Endothelial cell of umbilical vein (primary cell): ENCODE measurements at regions not wholly inside any gene's neighbourhood (a gene's known extent, or its start where the extent isn't known, plus 50 kb on each side); places are given as distances from the start of the nearest gene placed in this dataset.

Experiments
- BruUV-seq: library from RNA; stranded (reverse); fragments of 400-500 nt; replicated peaks from 2 replicates; lab custom pipeline; 2021; lab: Mats Ljungman, UMichigan
- CTCF ChIA-PET: fragments of 300-600, 350-600 bp; sonication (Branson Sonifier 250); formaldehyde crosslinking; loops from one replicate; lab custom pipeline; 2021; ENCODE audit warnings: antibody characterized with exemption, inconsistent platforms; lab: Charles Lee
- POLR2A ChIA-PET: fragments of 300-600, 350-600 bp; sonication (Branson Sonifier 250); formaldehyde crosslinking; loops from one replicate; lab custom pipeline; 2021; ENCODE audit warnings: antibody characterized with exemption, inconsistent platforms; lab: Charles Lee
- DNase-seq: peaks from one replicate; pipeline ENCODE4 v3.0.0-alpha.2; 2011; ENCODE audit warnings: low read depth, low spot score
- FAIRE-seq: peaks from 2 replicates; lab custom pipeline; 2011; peaks lifted over from hg19 to GRCh38; lab: Jason Lieb, UNC
- H2AFZ ChIP-seq: 2 replicates; pipeline ENCODE4 v1.6.0; 2012; ENCODE audit warnings: low read depth, low read length, control low read depth, inconsistent platforms
- H3K27ac ChIP-seq: 2 replicates; pipeline ENCODE4 v1.5.1; 2011; ENCODE audit warnings: low read depth, mild to moderate bottlenecking, control low read depth, low read length, moderate library complexity; ENCODE audit not compliant: insufficient read depth
- H3K27me3 ChIP-seq, 2 experiments: 2 replicates each; pipeline versions ENCODE4 v1.6.0 to v1.6.1; 2011; ENCODE audit warnings: low read length in 2 of 2, mixed read lengths in 1 of 2; ENCODE audit not compliant: control insufficient read depth in 2 of 2, insufficient read depth in 2 of 2
- H3K36me3 ChIP-seq, 2 experiments: 2 replicates in 1 of 2; 3 replicates in 1 of 2; pipeline ENCODE4 v1.5.1; 2011; ENCODE audit warnings: low read length in 2 of 2, mild to moderate bottlenecking in 1 of 2, moderate library complexity in 1 of 2; ENCODE audit not compliant: control insufficient read depth in 2 of 2, insufficient read depth in 2 of 2; ENCODE audit errors: extremely low read depth in 1 of 2
- H3K4me1 ChIP-seq: 3 replicates; pipeline ENCODE4 v1.5.1; 2011; ENCODE audit warnings: mild to moderate bottlenecking, low read length; ENCODE audit not compliant: control insufficient read depth, insufficient read depth; ENCODE audit errors: extremely low read depth
- H3K4me2 ChIP-seq: 2 replicates; pipeline ENCODE4 v1.6.1; 2011; ENCODE audit warnings: low read length, control low read depth, mixed read lengths; ENCODE audit not compliant: insufficient read depth
- H3K4me3 ChIP-seq, 3 experiments: fragments of 200-600 bp in 1 of 3; sonication (generic), shearing (Covaris generic) in 1 of 3; replicated peaks in 1 of 3; 2 replicates each; pipeline ENCODE4 v1.5.1; 2011 to 2016; ENCODE audit warnings: control low read depth in 3 of 3, low read length in 3 of 3, mild to moderate bottlenecking in 2 of 3, inconsistent platforms in 1 of 3, low read depth in 1 of 3, moderate library complexity in 1 of 3; ENCODE audit not compliant: insufficient read depth in 1 of 3
- H3K79me2 ChIP-seq: 2 replicates; pipeline ENCODE4 v1.6.0; 2012; ENCODE audit warnings: low read length, inconsistent platforms; ENCODE audit not compliant: control insufficient read depth, insufficient read depth
- H3K9ac ChIP-seq: replicated peaks from 2 replicates; pipeline ENCODE3; 2011; ENCODE audit warnings: low read length, control low read depth; ENCODE audit not compliant: insufficient read depth; ENCODE audit errors: extremely low read depth
- H3K9me1 ChIP-seq: replicated peaks from 3 replicates; pipeline ENCODE4 v1.6.0; 2011; ENCODE audit warnings: mild to moderate bottlenecking, low read length; ENCODE audit not compliant: control insufficient read depth, insufficient read depth; ENCODE audit errors: extremely low read depth
- H3K9me3 ChIP-seq: replicated peaks from 2 replicates; pipeline ENCODE4 v1.5.1; 2012; ENCODE audit warnings: low read length, inconsistent platforms; ENCODE audit not compliant: control insufficient read depth, insufficient read depth
- H4K20me1 ChIP-seq: replicated peaks from 2 replicates; pipeline ENCODE3; 2011; ENCODE audit warnings: mild to moderate bottlenecking, low read length; ENCODE audit not compliant: control insufficient read depth, insufficient read depth; ENCODE audit errors: extremely low read depth
- CTCF ChIP-seq, 2 donors: IDR thresholded peaks; 1 replicate in 1 of 2; 2 replicates in 1 of 2; pipeline ENCODE4 v1.5.1; 2011; ENCODE audit warnings: low read length in 2 of 2, mild to moderate bottlenecking in 2 of 2, moderate library complexity in 2 of 2, control low read depth in 1 of 2, inconsistent platforms in 1 of 2, low read depth in 1 of 2; ENCODE audit not compliant: insufficient read depth in 1 of 2; ENCODE audit errors: extremely low read depth in 1 of 2
- EZH2 ChIP-seq: IDR thresholded peaks from 2 replicates; pipeline ENCODE4 v1.6.1; 2012; ENCODE audit warnings: borderline replicate concordance, low read depth, mild to moderate bottlenecking, moderate library complexity, low read length, inconsistent platforms; ENCODE audit not compliant: severe bottlenecking
- FOS ChIP-seq: IDR thresholded peaks from 2 replicates; pipeline ENCODE4 v1.6.1; 2011; ENCODE audit warnings: mild to moderate bottlenecking, low read length, moderate library complexity, borderline replicate concordance; ENCODE audit not compliant: insufficient read depth
- GATA2 ChIP-seq: IDR thresholded peaks from 2 replicates; pipeline ENCODE4 v1.7.0; 2011; ENCODE audit warnings: low read depth, mild to moderate bottlenecking, moderate library complexity, mixed read lengths, low read length; ENCODE audit not compliant: insufficient read length, insufficient read depth
- JUN ChIP-seq: IDR thresholded peaks from 2 replicates; pipeline ENCODE4 v1.6.1; 2011; ENCODE audit warnings: borderline replicate concordance, low read depth; ENCODE audit not compliant: insufficient read length, insufficient read depth
- MAX ChIP-seq: IDR thresholded peaks from 2 replicates; pipeline ENCODE4 v1.6.1; 2011; ENCODE audit not compliant: insufficient read depth, insufficient read length
- MYC ChIP-seq: IDR thresholded peaks from one replicate; pipeline ENCODE4 v1.6.1; 2011; ENCODE audit warnings: mild to moderate bottlenecking, low read depth, low read length
- POLR2A ChIP-seq: IDR thresholded peaks from 2 replicates; pipeline ENCODE4 v1.6.1; 2012; ENCODE audit warnings: low read depth, mild to moderate bottlenecking, control low read depth, low read length
- POLR2AphosphoS5 ChIP-seq: IDR thresholded peaks from 2 replicates; pipeline ENCODE4 v1.6.1; 2012; ENCODE audit warnings: low read depth, mild to moderate bottlenecking, control low read depth, low read length, moderate library complexity; ENCODE audit not compliant: insufficient read depth
- dilution Hi-C: fragments of 300-500 bp; cut with MboI; formaldehyde crosslinking; loops from one replicate; pipeline ENCODE4 v1.15.0; 2019; ENCODE audit warnings: low sequenced_read_pairs; ENCODE audit not compliant: extremely low pct_ligation_motif_present
- intact Hi-C: fragments of 100-400 bp; cut with micrococcal nuclease; formaldehyde crosslinking; loops from one replicate; pipeline ENCODE4 v1.10.0; 2022

- intact Hi-C loops: no loop called here
- dilution Hi-C loops: no loop called here
- no peak for TF ChIP-seq JUN
- no peak for TF ChIP-seq GATA2
- TF ChIP-seq EZH2: no peak
- TF ChIP-seq CTCF (IDR thresholded peaks at IDR 0.05; ENCODE audit: extremely low read depth in 1 of 2, insufficient read depth in 1 of 2, low read depth in 1 of 2, low read length in 2 of 2): no peak
- TF ChIP-seq FOS: no peak
- no peak for TF ChIP-seq MAX
- no peak for TF ChIP-seq POLR2A
- no peak for TF ChIP-seq POLR2AphosphoS5
- TF ChIP-seq MYC: no peak
- Histone ChIP-seq H3K9ac (no peak overlapping the region), H4K20me1 (no peaks in the 10 kb centered on the region), H3K27ac (no peak overlapping the region), H3K4me3 (no peak overlapping the region), H3K4me1 (no peaks in the 10 kb centered on the region), H3K79me2 (no peaks in the 10 kb centered on the region), H3K27me3 (peaks cover 0 to 14% of the 10 kb centered on the region in 2 experiments), H3K9me1 (no peaks in the 10 kb centered on the region), H2AFZ (no peak overlapping the region), H3K36me3 (no peaks in the 10 kb centered on the region), H3K9me3 (no peaks in the 10 kb centered on the region), H3K4me2 (no peak overlapping the region)
- ChIA-PET CTCF (interaction anchor here (0.8 kb wide), 1 partner anchor 19 kb away, joined by 3 read pairs; no protein-coding TSS in a partner anchor), POLR2A (no interaction called here)
- FAIRE-seq (no peak), DNase-seq (no peak)
- no TSS peak for BruUV-seq
Observed at GRCh38 chr14:104383996-104384775, 195.4 kb upstream of the C14orf180 start.
